ENCODE measurements at regions not wholly inside any gene's neighbourhood (a gene's known extent, or its start where the extent isn't known, plus 50 kb on each side); places are given as distances from the start of the nearest gene placed in this dataset.

DNA sequence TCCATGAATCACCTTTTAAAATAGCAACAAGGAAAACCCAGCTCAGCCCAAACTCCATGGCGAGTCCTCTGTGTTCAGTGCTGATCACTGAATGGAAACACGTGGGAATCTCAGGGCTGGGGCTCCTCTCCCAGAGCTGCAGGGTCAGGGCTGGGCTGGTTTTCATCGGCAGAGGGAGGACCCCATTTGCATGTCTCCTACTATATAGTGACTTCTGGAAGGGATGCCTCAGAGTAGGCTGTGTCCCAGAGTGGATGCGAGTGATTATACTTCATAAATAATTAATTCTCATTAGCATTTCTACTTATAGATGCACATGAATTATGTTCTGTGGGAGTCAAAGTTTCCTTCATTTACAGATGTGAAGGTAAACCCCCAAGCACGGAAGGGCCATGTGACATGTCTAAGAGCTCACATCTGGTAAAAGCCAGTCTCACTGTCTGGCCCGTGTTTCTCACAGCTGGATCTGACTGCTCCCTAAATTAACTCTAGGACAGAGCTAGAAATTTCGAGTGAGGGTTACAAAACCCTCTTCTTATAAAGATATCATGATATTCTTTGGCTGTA is 685.0 kb downstream of the TMEM121 start:
- TF ChIP-seq ZFP36 (IDR thresholded peaks at IDR 0.05; ENCODE audit: borderline replicate concordance, low read depth, low read length, partially characterized antibody) (no peak), CREB1 (IDR thresholded peaks at IDR 0.05) (no peak), CREB1 (CRISPR knock-in tag; IDR thresholded peaks at IDR 0.05) (no peak), MAX (IDR thresholded peaks at IDR 0.05) (no peak)

All from HepG2 (cell line).